NCI-H526 treated with DMSO at 0.1 percent for 48 hours (cell line): ENCODE measurements at regions not wholly inside any gene's neighbourhood (a gene's known extent, or its start where the extent isn't known, plus 50 kb on each side); places are given as distances from the start of the nearest gene placed in this dataset.
"Not testable (repeated sequence)": the region's sequence is repeated elsewhere in the genome, so short reads cannot be mapped to it uniquely, and the experiment has no call there.

Experiments used
- DNase-seq: peaks from one replicate; lab custom pipeline; 2025; lab: John Stamatoyannopoulos, UW

- DNase-seq: no peak
Measured at GRCh38 chr7:152594801-152595200, 81.1 kb downstream of the XRCC2 start.

DNA sequence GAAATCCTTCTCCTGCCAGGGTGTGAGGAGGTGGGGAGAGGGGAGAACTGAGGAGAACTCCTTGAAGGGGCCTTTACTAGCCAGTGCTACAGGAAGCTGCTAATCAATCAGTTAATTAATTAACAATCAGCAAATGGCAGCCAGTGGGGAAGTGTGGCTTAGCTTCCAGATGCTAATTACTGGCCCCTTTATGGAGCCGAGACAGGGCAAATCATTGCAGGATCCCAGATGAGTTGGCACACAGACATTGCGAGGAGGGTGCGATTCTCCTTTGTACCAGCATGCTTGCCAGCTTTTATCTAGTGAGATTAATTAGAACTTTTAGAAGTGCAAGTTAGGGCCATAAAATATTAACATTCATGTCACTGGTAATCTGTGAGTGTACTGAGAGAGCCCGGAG, 84.0 kb downstream of the XRCC2 start:
- no peak for DNase-seq

DNA sequence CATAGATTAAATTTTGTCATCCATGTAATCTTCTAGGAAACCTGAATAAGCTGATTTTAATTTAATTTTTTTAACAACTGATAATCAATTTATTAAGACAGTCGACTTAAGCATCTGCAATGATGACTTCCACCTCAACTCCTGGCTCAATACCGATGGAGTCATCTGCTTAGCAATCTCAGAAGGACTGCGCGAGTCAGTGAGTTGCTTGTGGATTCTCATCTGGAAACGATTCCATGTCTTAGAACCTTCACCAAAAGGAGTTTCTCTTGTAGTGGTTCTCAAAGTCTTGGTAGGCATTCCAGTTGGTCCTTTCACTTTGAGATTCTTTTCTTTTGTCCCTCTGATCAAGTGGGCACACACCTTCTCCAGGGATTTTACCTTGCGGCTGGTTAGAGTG, 85.5 kb downstream of the XRCC2 start:
- DNase-seq: no peak

DNA sequence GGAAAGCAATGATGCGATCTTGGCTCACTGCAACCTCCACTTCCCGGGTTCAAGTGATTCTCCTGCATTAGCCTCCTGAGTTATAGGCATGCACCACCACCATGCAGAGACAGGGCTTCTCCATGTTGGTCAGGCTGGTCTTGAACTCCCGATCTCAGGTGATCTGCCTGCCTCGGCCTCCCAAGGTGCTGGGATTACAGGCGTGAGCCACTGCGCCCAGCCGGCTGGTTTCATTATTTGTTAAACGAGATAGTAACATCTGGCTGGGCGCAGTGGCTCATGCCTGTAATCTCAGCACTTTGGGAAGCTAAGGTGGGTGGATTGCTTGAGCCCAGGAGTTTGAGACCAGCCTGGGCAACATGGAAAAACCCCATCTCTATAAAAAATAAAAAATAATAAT, 86.1 kb downstream of the XRCC2 start:
- DNase-seq: not testable (repeated sequence)

DNA sequence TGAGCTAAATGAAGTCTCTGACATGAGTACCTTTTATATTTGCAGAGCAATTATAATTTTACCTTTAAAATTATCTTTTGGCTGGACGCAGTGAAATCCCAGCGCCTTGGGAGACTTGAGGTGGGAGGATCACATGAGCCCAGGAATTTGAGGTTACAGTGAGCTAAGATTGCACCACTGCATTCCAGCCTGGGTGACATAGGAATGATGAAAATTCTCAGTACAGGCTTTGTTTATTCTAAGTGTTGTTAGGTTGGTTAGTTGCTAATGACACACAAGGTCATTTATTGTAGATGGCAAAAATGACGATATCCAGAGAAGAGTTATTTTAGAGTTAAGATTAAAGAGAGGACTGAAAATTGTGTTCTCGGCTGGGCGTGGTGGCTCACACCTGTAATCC, 87.6 kb downstream of the XRCC2 start:
- DNase-seq: no peak

GRCh38 chr7:152587366-152587765, 88.6 kb downstream of the XRCC2 start:
- DNase-seq: no peak

GRCh38 chr7:152583006-152583405, 92.9 kb downstream of the XRCC2 start:
- no peak for DNase-seq

DNA sequence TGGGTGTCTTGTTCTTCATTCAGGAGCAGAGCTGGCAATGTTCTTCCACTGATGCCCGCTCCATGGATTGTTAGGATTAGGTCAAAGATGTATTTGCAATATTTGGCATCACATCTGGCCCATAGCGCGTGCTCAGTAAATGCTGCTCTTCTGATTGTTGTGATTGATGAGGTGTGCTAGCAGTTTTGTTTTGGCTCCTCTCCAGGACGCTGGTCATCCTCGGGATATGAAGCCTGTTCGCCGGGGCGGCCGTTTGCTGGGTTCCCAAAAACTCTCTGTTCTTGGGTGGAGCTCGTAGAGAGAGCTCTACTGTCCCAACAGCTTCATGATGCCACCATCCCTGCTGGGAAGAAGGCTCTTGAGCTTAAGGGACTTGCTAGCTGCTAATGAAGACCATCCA, 96.9 kb downstream of the XRCC2 start:
- DNase-seq: no peak

GRCh38 chr7:152577339-152577738, 98.6 kb downstream of the XRCC2 start:
- no peak for DNase-seq

- DNase-seq: no peak
Measured at GRCh38 chr7:152574892-152575548, 100.9 kb downstream of the XRCC2 start.

DNA sequence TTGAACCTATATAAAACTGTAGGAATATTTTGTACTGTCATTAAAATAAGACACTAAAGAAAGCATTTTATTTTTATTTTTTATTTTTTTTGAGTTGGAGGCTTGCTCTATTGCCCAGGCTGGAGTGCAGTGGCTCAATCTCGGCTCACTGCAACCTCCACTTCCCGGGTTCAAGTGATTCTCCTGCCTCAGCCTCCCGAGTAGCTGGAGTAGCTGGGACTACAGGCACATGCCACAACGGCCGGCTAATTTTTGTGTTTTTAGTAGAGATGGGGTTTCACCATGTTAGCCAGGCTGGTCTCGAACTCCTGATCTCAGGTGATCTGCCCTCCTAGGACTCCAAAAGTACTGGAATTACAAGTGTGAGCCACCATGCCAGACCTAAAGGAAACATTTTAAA, 102.8 kb downstream of the XRCC2 start:
- DNase-seq: not testable (repeated sequence)

GRCh38 chr7:152572101-152572500, 103.8 kb downstream of the XRCC2 start:
- DNase-seq: no peak

DNA sequence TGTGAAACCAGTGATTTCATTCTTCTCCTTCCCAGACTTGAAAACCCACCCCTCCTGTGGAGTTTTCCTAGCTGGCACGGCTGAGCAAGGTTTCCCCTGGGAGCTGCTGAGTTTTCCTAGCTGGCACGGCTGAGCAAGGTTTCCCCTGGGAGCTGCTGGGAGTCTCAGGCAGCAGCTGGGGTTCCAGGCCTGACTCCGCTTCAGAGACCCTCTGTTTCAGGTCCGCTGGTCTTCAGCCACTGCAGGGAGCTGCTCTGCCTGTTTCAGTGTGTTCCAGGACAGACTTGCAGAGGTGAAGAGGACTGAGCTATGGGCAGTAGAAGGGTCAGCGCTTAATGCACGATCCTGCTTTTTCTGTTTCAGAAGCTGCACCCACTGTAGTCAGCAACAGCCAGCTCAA, 104.9 kb downstream of the XRCC2 start:
- DNase-seq: peak; percentile 55

GRCh38 chr7:152568972-152569371, 107.0 kb downstream of the XRCC2 start:
- DNase-seq: no peak

DNA sequence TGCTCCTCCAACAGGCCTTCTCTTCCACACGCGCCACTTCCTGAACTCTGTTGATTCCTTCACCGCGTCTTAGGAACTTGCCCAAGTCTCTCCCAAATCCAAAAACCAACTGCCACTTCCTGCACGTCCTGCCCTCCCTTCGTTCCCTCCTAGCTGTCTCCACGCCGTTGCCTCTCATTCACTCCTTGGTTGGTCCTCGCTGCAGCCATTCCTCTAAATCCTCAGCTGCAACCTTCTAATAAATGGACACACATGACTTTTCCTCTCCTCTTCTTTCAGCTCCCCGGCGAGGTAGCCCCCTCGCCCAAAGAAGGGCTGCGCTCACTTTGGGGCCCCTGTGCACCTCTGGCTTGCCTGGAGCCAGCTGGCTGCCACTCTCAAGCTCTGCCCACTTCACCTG, 110.2 kb downstream of the XRCC2 start:
- DNase-seq: no peak

- DNase-seq: no peak
Measured at GRCh38 chr7:152564656-152565250, 111.2 kb downstream of the XRCC2 start.

DNA sequence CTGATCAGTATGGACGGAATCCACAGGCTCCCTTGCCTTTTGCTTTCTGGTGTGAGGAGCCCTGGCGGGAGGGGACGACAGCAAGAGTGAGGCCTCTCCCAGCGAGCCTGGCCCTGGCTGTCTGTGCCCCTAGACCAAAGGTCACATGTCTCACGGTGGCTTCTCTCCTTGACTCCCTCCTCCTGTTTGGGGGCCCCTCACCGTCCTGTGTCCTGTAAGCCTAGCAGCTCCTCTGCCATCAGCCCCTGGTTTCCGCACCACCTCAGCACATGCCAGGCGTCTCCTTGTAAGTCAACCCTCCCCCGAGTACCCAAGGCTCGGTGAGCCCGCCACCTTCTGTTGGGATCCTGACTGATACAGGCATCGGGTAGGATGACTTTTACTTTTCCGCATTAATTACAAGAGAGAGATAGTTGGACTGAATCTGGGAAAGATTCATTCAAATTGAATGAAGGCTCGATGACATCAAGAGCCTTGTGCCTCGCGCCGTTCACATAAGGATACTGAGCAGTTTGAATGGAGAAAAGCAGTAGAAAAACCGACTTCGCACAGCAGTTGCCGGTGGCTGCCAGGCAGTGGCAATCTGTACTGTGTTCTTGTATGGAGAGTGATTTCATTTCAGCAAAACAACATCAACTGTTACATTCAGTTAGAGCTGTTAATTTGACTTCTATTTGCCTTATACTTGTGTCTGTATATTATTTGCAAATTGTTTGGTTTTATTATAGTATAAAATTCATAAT, 119.8 kb downstream of the XRCC2 start:
- no peak for DNase-seq

DNA sequence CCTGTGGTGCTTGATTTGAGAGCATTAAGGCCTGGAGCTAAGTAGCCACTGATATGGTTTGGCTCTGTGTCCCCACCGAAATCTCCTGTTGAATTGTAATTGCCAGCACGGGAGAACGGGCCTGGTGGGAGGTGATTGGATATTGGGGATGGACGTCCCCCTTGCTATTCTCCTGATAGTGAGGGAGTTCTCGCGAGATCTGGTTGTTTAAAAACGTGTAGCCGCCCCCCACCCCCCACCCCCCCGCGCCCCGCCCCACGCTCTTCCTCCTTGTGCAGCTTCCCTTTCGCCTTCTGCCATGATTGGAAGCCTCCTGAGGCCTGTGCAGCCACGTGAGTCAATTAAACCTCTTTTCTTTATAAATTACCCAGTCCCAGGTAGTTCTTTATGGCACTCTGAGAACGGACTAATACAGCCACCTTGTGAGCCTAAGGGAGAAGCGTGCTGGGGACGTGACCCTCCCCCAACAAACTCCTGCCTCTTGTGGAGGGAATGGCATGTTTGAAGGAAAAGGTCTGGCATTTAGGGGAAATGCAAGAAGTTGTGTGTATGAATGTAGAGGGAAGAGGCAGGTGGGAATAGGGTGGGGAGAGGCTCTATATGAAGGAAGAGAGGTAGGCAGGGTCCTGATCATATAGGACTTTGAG, 118.0 kb upstream of the KMT2C start:
- no peak for DNase-seq

DNA sequence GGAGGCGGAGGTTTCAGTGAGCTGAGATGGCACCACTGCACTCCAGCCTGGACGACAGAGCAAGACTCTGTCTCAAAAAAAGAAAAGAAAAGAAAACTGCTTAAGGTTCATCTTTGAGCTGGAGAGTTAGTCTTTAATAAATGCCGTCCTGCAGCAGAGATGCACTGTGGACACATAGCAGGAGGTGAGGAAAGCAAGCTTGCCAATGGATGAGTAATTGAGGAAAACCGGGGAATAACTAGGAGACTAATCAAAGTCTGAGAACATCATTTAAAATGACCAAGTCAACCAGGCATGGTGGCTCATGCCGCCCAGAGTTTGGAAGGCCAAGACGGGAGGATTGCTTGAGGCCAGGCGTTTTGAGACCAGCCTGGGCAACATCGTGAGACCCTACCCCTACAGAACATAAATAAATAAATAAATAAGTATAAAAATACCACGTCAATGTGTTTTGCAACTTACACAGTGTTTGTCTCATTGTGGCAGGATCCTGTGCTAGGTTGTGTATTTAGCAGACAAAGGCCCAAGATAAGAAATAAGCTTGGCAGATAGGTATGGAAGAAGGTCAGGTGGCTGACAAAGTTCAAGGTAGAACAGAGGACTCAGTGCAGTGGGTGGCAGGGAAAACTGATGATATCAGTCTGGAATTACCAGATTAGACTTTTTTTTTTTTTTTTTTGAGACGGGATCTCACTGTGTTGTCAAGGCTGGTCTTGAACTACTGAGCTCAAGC, 115.7 kb upstream of the KMT2C start:
- DNase-seq: no peak

GRCh38 chr7:152544971-152545619, 109.3 kb upstream of the KMT2C start:
- DNase-seq: no peak

DNA sequence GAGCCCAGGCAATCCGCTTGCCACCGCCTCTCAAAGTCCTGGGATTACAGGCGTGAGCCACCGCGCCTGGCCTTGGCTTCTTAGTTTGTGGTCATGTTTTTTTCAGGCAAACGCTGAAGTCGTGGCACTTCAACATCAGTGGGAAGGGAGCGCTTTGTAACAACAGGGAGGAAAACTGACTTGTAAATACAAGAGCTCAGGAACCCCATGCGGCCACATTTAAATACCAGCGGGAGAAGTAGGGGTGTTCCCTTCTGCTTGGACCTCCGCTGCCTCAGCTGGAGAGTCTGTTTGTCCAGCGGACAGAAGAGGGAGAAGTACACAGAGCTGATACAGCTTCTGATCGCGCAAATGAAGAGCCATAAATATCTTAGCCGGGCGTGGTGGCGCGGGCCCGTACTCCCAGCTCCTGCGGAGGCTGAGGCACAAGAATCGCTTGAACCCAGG, 108.7 kb upstream of the KMT2C start:
- no peak for DNase-seq

DNA sequence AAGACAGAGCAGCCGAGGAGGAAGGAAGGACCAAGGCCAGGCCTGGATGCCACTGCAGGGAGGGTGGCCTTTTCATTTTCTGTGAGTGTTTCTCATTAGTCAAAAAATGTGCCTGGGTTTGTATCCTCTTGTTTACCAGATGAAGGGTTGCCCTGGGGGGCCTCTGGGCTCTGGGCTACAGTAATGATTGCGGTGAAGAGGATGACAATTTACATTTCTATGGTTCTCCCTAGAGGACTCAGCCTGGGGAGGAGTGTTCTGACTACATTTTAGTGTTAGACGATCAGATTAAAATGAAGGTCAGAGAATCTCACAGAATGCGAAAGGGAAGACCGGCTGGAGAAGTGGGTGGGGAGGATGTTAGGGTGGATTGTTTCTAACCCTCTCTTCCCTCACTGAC, 108.0 kb upstream of the KMT2C start:
- DNase-seq: no peak
